ENCODE measurements at regions not wholly inside any gene's neighbourhood (a gene's known extent, or its start where the extent isn't known, plus 50 kb on each side); places are given as distances from the start of the nearest gene placed in this dataset.

DNA sequence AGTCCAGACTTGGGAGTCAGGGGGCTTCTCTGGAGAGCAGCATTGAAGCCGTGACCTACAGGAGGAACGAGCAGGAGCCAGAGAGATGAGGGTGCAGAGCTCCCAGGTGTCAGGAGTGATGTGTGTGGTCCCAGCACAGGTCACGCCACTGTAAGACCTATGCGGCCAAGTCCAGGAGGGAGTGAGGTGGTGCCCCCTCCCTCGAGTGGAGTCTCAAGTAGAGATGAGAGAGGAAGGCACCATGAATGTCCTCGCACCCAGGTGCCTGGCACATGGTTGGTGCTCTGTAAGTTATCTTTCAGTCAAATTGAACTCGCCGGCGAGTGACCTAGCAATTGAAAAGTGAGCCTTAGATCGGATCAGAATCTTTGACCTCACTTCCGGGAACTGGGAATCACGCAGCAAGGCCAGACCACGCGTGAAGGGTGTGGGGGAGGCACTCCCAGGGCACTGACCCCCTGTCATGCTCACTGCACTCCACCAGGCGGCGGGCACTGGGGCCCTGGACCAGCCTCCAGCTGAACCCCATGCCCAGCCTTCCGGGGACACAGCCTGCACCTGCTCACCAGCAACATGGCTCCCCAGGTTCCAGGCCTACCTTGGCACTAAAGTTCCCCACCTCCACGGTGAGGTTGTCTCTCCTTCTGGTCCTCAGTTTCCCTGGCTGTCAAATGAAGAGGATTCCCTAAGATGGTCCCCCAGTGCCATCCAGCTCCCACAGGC, 127.4 kb downstream of the HMX1 start:
- H3K4me3 ChIP-seq, result no peak overlapping the region
- no peaks in the 10 kb centered on the region for H3K9me3 ChIP-seq
- TF ChIP-seq, protein P1, sequence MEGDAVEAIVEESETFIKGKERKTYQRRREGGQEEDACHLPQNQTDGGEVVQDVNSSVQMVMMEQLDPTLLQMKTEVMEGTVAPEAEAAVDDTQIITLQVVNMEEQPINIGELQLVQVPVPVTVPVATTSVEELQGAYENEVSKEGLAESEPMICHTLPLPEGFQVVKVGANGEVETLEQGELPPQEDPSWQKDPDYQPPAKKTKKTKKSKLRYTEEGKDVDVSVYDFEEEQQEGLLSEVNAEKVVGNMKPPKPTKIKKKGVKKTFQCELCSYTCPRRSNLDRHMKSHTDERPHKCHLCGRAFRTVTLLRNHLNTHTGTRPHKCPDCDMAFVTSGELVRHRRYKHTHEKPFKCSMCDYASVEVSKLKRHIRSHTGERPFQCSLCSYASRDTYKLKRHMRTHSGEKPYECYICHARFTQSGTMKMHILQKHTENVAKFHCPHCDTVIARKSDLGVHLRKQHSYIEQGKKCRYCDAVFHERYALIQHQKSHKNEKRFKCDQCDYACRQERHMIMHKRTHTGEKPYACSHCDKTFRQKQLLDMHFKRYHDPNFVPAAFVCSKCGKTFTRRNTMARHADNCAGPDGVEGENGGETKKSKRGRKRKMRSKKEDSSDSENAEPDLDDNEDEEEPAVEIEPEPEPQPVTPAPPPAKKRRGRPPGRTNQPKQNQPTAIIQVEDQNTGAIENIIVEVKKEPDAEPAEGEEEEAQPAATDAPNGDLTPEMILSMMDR (IDR thresholded peaks at IDR 0.05), result no peak
- intact Hi-C loops (cut with DNase I), result no loop called here
- ATAC-seq (no peak), DNase-seq (peak in 2 of 5 donors; percentile 1 to 12)
- no peaks in the 10 kb centered on the region for H3K36me3 ChIP-seq
- peaks cover 0 to 54% (median 4%) of the 10 kb centered on the region in 9 donors for H3K27me3 ChIP-seq
- H3K27ac ChIP-seq, result no peak overlapping the region
- H3K4me1 ChIP-seq, result no peaks in the 10 kb centered on the region
- 63 to 78% (median 75%) methylated on average over 17 to 18 of the region's 18 CpGs for WGBS, 4 donors

DNA sequence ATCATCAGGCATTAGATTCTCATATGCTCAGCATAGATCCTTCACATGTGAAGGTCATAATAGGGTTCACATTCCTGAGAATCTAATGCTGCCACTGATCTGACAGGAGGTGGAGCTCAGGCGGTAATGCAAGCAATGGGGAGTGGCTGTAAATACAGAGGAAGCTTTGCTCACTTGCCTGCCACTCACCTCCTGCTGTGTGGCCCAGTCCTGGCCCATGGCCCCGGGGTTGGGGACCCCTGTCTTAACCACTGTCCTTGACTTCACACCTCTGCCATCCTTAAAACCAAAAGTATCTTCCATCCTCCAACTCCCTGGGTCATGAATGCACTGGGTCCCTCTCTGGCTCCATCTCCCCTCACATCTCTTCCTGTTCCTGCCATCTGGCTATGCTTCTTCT, 129.1 kb downstream of the HMX1 start:
- Histone ChIP-seq H3K36me3 (no peaks in the 10 kb centered on the region), H3K4me3 (no peak overlapping the region), H3K9me3 (no peaks in the 10 kb centered on the region), H3K27me3 (peaks cover 0 to 40% (median 4%) of the 10 kb centered on the region in 9 donors), H3K4me1 (no peaks in the 10 kb centered on the region), H3K27ac (no peak overlapping the region)
- TF ChIP-seq, protein P1 (IDR thresholded peaks at IDR 0.05), result no peak
- TF ChIP-seq POLR2A (IDR thresholded peaks at IDR 0.05), result no peak
- DNase-seq, result no peak
- ATAC-seq, result no peak
- WGBS, 4 donors, result 48 to 71% (median 58%) methylated on average over 2 of the region's 2 CpGs
- intact Hi-C loops (cut with DNase I), result no loop called here

DNA sequence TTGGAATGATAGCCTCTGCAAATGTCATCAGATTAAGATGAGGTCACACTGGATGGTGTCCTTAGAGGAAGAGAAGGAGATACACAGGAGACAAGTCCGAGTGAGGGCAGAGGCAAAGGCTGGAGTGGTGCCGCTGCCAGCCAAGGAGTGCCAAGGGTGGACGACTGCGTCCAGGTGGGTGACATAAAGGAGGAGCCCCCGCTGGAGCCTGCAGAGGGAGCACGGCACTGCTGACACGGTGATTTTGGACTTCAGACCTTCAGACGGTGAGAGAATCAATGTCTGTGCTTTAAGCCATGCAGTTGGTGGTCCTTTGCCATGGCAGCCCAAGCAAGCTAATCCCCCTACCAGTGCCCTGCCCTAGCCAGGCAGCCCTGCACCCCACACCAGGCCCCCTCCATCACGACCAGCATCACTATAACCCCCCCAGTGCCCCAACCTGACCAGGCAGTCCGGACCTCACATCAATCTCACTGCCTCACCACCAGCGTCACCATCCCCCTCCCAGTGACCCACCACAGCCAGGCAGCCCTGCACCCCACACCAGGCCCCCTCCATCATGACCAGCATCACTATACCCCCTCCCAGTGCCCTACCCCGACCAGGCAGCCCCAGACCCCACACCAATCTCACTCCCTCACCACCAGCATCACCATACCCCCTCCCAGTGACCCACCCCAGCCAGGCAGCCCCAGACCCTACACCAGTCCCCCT, 130.0 kb downstream of the HMX1 start:
- TF ChIP-seq, protein P1 (IDR thresholded peaks at IDR 0.05), result no peak
- TF ChIP-seq POLR2A (IDR thresholded peaks at IDR 0.05), result no peak
- DNase-seq, result no peak
- no peaks in the 10 kb centered on the region for H3K9me3 ChIP-seq
- H3K27ac ChIP-seq, result no peak overlapping the region
- intact Hi-C loops (cut with DNase I), result no loop called here
- no peaks in the 10 kb centered on the region for H3K36me3 ChIP-seq
- peaks cover 0 to 36% (median 4%) of the 10 kb centered on the region in 9 donors for H3K27me3 ChIP-seq
- no peaks in the 10 kb centered on the region for H3K4me1 ChIP-seq
- no peak overlapping the region for H3K4me3 ChIP-seq
- ATAC-seq, result no peak
- 74 to 79% (median 76%) methylated on average over 12 of the region's 12 CpGs for WGBS, 4 donors

- peaks cover 0 to 36% (median 4%) of the 10 kb centered on the region in 9 donors for H3K27me3 ChIP-seq
These were observed 130.8 kb downstream of the HMX1 start for GRCh38 chr4:8740666-8741395.

More at GRCh38 chr4:8740666-8741395, 130.8 kb downstream of the HMX1 start:
- Histone ChIP-seq H3K4me1 (no peaks in the 10 kb centered on the region), H3K36me3 (no peaks in the 10 kb centered on the region), H3K4me3 (no peak overlapping the region), H3K27ac (no peak overlapping the region), H3K9me3 (no peaks in the 10 kb centered on the region)
- no peak for DNase-seq
- TF ChIP-seq, protein P1 (IDR thresholded peaks at IDR 0.05), result no peak
- no peak for TF ChIP-seq POLR2A (IDR thresholded peaks at IDR 0.05)
- intact Hi-C loops (cut with DNase I), result no loop called here
- WGBS, 4 donors, result 57 to 62% (median 60%) methylated on average over 20 to 22 of the region's 22 CpGs
- ATAC-seq, result no peak
